NAMALWA (cell line): ENCODE measurements at regions not wholly inside any gene's neighbourhood (a gene's known extent, or its start where the extent isn't known, plus 50 kb on each side); places are given as distances from the start of the nearest gene placed in this dataset.
"Not testable (repeated sequence)": the region's sequence is repeated elsewhere in the genome, so short reads cannot be mapped to it uniquely, and the experiment has no call there.

Source experiments
- DNase-seq: peaks from one replicate; pipeline ENCODE4 v3.0.0-alpha.2; 2015; ENCODE audit warnings: low spot score

- no peak for DNase-seq
Observed at GRCh38 chr16:7962091-7962879, 628.0 kb downstream of the TMEM114 start.

- no peak for DNase-seq
Observed at GRCh38 chr16:7957151-7957550, 624.5 kb downstream of the RBFOX1 start.

GRCh38 chr16:7953360-7953759, 620.7 kb downstream of the RBFOX1 start:
- no peak for DNase-seq

- DNase-seq: no peak
Observed at GRCh38 chr16:7946142-7946541, 613.5 kb downstream of the RBFOX1 start.

GRCh38 chr16:7938175-7938574, 605.5 kb downstream of the RBFOX1 start:
- no peak for DNase-seq

GRCh38 chr16:7921345-7921744, 588.7 kb downstream of the RBFOX1 start:
- no peak for DNase-seq

GRCh38 chr16:7919782-7920181, 587.1 kb downstream of the RBFOX1 start:
- DNase-seq: no peak

- no peak for DNase-seq
Observed at GRCh38 chr16:7914748-7915147, 582.1 kb downstream of the RBFOX1 start.

- no peak for DNase-seq
Observed at GRCh38 chr16:7912132-7912531, 579.5 kb downstream of the RBFOX1 start.

GRCh38 chr16:7910116-7910515, 577.5 kb downstream of the RBFOX1 start:
- DNase-seq: no peak

- no peak for DNase-seq
Observed at GRCh38 chr16:7888411-7888810, 555.8 kb downstream of the RBFOX1 start.

- no peak for DNase-seq
Observed at GRCh38 chr16:7887316-7887715, 554.7 kb downstream of the RBFOX1 start.

- DNase-seq: no peak
Observed at GRCh38 chr16:7871979-7872378, 539.3 kb downstream of the RBFOX1 start.

- DNase-seq: no peak
Observed at GRCh38 chr16:7871371-7871770, 538.7 kb downstream of the RBFOX1 start.

- DNase-seq: no peak
Observed at GRCh38 chr16:7867831-7868230, 535.2 kb downstream of the RBFOX1 start.

GRCh38 chr16:7866144-7866543, 533.5 kb downstream of the RBFOX1 start:
- DNase-seq: no peak

GRCh38 chr16:7865393-7865792, 532.7 kb downstream of the RBFOX1 start:
- DNase-seq: not testable (repeated sequence)

- no peak for DNase-seq
Observed at GRCh38 chr16:7861891-7862582, 529.4 kb downstream of the RBFOX1 start.

- DNase-seq: no peak
Observed at GRCh38 chr16:7853197-7853596, 520.6 kb downstream of the RBFOX1 start.

- no peak for DNase-seq
Observed at GRCh38 chr16:7849841-7850240, 517.2 kb downstream of the RBFOX1 start.

GRCh38 chr16:7843261-7843660, 510.6 kb downstream of the RBFOX1 start:
- DNase-seq: no peak

- no peak for DNase-seq
Observed at GRCh38 chr16:7839568-7839967, 506.9 kb downstream of the RBFOX1 start.

- DNase-seq: no peak
Observed at GRCh38 chr16:7834771-7835431, 502.3 kb downstream of the RBFOX1 start.
